ENCODE measurements at regions not wholly inside any gene's neighbourhood (a gene's known extent, or its start where the extent isn't known, plus 50 kb on each side); places are given as distances from the start of the nearest gene placed in this dataset.
"Not testable (repeated sequence)": the region's sequence is repeated elsewhere in the genome, so short reads cannot be mapped to it uniquely, and the experiment has no call there.

DNA sequence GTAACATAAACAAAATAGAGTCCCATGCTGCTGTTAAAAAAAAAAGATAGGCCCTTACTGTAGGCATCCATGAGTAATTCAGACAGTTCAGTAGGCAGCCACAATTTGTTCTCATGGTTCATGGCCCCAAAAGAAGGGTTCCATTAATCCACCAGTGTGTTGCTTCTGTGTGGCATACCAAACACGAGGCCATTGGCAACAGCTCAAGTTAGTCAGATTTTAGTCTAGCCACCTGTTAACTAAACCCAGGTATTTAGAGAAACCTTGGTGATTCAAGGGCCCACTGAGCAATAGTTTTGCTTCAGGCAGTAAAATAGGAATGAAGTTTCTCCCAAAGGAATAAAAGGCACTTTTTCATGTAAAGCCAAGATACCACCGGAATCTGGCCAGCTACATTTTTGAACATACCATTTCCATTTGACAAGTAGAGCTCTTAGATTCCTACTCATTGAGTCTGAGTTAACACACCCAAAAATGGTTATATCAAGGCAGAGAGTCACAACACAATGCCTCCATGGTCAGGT, 80.1 kb upstream of the SRD5A2 start:
- TF ChIP-seq POLR2A (IDR thresholded peaks at IDR 0.05; ENCODE audit: low read depth, low read length) = no peak
- no peak for DNase-seq (ENCODE audit: insufficient read length, low spot score)
- no peak for FAIRE-seq

DNA sequence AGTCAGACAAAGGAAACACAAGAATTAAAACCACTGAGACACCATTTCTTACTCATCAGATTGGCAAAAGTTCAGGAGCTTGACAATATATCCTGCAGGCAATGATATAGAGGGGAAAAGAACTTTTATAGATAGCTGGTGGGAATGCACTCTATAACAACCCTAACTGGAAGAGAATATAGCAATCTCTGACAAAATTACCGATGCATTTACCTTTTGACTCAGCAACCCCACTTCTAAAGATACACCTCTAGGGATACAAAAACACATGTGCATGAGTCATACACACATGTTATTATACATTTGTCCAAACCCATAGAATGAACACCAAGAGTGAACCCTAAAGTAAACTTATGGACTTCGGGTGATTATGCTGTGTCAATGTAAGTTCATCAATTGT, 79.4 kb upstream of the SRD5A2 start:
- DNase-seq (ENCODE audit: insufficient read length, low spot score) (no peak), FAIRE-seq (no peak)
- no peak for TF ChIP-seq POLR2A (IDR thresholded peaks at IDR 0.05; ENCODE audit: low read depth, low read length)

DNA sequence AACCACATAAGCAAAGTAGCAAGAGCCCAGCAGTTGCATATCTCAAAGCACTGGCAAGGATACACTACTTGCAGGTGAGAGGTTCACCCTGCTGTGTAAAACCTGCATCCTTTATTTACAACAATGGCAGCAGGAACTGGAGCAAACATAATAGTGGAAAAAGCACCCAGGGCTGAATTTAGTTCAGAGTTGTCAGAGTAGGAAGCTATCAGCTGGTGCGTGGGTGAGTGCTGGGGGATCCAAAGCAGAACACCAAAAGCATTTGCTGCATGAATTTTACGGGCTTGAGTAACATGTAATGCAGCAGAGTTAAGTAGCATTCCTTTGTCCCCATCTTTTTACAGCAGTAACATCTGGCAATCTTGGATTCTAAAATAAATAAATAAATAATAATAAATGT, 73.5 kb upstream of the SRD5A2 start:
- DNase-seq (ENCODE audit: insufficient read length, low spot score) = no peak
- no peak for FAIRE-seq

DNA sequence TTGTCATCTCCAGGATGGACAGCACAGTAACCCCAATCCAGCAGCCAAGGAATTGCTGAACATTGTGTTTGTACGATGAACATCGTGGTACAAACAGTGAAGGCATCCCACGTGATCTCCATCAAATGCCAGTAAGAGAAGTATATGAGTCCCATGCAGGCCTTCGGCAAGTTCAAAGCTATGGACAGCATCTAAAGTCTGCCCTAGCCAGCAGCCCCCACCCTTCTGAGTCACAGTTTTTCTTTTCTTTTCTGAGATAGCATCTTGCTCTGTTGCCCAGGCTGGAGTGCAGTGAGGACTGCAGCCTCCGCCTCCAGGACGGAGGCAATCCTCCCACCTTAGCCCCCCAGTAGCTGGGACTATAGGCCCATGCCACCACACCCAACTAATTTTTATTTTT, 71.0 kb upstream of the SRD5A2 start:
- FAIRE-seq (no peak), DNase-seq (ENCODE audit: insufficient read length, low spot score) (no peak)
- TF ChIP-seq POLR2A (IDR thresholded peaks at IDR 0.05; ENCODE audit: low read depth, low read length) = no peak

More for the DNA sequence above, 73.5 kb upstream of the SRD5A2 start:
- TF ChIP-seq POLR2A (IDR thresholded peaks at IDR 0.05; ENCODE audit: low read depth, low read length) = no peak

DNA sequence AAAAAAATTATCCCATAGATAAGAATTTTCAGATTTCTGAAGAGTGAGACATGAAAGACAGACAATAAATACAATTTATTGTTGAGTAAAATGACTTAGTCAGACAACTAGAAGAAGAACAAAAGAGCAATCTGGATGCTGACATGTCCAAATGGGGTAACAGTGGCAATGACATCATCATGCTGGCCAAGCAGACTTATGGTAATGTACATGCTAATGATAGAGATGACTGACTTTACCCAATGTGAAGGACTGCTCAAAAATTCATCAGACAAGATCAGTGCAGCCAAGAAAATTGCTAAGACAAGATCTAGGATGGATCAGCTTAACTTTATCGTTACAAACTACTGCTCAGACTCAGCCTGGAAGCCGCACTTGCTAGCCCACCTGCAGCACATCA, 70.5 kb upstream of the SRD5A2 start:
- DNase-seq (ENCODE audit: insufficient read length, low spot score) = no peak

DNA sequence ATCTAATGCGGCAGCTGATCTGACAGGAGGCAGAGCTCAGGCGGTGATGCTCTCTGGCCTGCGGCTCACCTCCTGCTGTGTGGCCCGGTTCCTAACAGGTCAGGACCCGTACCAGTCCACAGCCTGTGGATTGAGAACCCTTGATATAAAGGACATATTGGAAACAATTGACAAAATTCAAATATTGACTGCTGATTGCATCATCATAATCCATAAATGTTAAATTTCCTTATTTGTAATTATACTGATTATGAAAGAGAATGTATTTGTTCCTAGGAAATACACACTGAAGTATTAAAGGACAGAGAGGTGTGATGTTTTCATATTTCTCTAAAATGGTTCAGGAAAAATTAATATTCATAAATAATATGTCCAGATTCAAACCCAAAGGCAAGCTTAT, 63.8 kb upstream of the SRD5A2 start:
- FAIRE-seq (no peak), DNase-seq (ENCODE audit: insufficient read length, low spot score) (no peak)
- TF ChIP-seq POLR2A (IDR thresholded peaks at IDR 0.05; ENCODE audit: low read depth, low read length) = no peak

More for the DNA sequence above, 70.5 kb upstream of the SRD5A2 start:
- no peak for TF ChIP-seq POLR2A (IDR thresholded peaks at IDR 0.05; ENCODE audit: low read depth, low read length)
- FAIRE-seq = no peak

DNA sequence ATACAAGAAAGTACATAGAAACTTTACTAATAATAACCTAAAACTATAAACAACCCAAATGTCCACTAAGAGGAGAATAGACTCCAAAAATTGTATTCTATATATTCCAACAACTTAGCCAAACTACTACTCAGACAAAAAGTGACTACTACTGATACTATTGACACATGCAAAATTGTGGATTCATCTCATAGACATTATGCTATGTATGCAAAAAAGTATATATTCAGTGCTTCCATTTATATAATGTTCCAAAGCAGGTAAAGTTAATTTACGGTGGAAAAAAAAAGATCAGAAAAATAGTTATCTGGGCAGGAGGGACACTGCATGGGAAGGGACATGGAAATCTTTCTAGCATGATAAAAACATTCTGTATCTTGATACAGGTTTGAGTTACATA, 62.0 kb upstream of the SRD5A2 start:
- FAIRE-seq = no peak
- no peak for TF ChIP-seq POLR2A (IDR thresholded peaks at IDR 0.05; ENCODE audit: low read depth, low read length)
- DNase-seq (ENCODE audit: insufficient read length, low spot score) = no peak

DNA sequence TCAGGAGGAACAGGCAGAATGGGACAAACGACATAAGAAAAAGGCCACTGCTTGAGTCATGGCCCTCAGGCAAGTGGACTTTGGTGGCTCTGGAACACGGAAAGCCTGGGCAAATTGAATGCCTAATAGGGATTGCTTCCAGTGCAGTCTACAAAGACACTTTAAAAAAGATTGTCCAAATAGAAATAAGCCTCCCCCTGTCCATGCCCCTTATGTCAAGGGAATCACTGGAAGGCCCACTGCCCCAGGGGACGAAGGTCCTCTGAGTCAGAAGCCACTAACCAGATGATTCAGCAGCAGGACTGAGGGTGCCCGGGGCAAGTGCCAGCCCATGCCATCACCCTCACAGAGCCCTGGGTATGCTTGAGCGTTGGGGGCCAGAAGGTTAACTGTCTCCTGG, 51.5 kb upstream of the SRD5A2 start:
- not testable (repeated sequence) for DNase-seq (ENCODE audit: insufficient read length, low spot score); FAIRE-seq

Measured in H54 (cell line).